GM12891 (cell line): ENCODE measurements at regions not wholly inside any gene's neighbourhood (a gene's known extent, or its start where the extent isn't known, plus 50 kb on each side); places are given as distances from the start of the nearest gene placed in this dataset.

Source experiments
- DNase-seq: peaks from one replicate; pipeline ENCODE4 v3.0.0; 2011; ENCODE audit warnings: low spot score; ENCODE audit not compliant: insufficient read length
- FAIRE-seq: peaks from 2 replicates; lab custom pipeline; 2011; peaks lifted over from hg19 to GRCh38; lab: Jason Lieb, UNC
- PAX5 ChIP-seq: IDR thresholded peaks from 2 replicates; pipeline ENCODE4 v1.6.1; 2011; ENCODE audit warnings: low read length, moderate library complexity, mild to moderate bottlenecking; ENCODE audit not compliant: insufficient read depth, severe bottlenecking
- POLR2A ChIP-seq: IDR thresholded peaks from 2 replicates; pipeline ENCODE4 v1.6.1; 2011; ENCODE audit warnings: low read depth, low read length, control low read depth
- POLR2AphosphoS5 ChIP-seq: IDR thresholded peaks from 2 replicates; pipeline ENCODE4 v1.6.1; 2011; ENCODE audit warnings: low read depth, low read length, control low read depth
- POU2F2 ChIP-seq: IDR thresholded peaks from 2 replicates; pipeline ENCODE4 v1.6.1; 2011; ENCODE audit warnings: low read depth, mild to moderate bottlenecking, control low read depth, low read length, moderate library complexity
- SPI1 ChIP-seq: IDR thresholded peaks from 2 replicates; pipeline ENCODE4 v1.6.1; 2011; ENCODE audit warnings: low read depth, low read length, control low read depth
- TAF1 ChIP-seq: IDR thresholded peaks from 2 replicates; pipeline ENCODE4 v1.6.1; 2011; ENCODE audit warnings: low read depth, low read length, control low read depth

- FAIRE-seq (no peak), DNase-seq (no peak)
- no peak for TF ChIP-seq PAX5
- no peak for TF ChIP-seq TAF1
- TF ChIP-seq POLR2A, result no peak
- TF ChIP-seq POLR2AphosphoS5, result no peak
- TF ChIP-seq POU2F2, result no peak
- no peak for TF ChIP-seq SPI1
These were observed 141.1 kb downstream of the TLR5 start for GRCh38 chr1:223001653-223002634.

- TF ChIP-seq TAF1, result no peak
- TF ChIP-seq POU2F2, result no peak
- no peak for TF ChIP-seq SPI1
- no peak for TF ChIP-seq POLR2A
- TF ChIP-seq PAX5, result no peak
- TF ChIP-seq POLR2AphosphoS5, result no peak
- FAIRE-seq (no peak), DNase-seq (no peak)
These were observed 139.5 kb downstream of the TLR5 start for GRCh38 chr1:223003549-223003948.

- FAIRE-seq (no peak), DNase-seq (no peak)
- TF ChIP-seq PAX5 (no peak), POLR2A (no peak), TAF1 (no peak), POLR2AphosphoS5 (no peak), POU2F2 (no peak), SPI1 (no peak)
These were observed 136.7 kb downstream of the TLR5 start for GRCh38 chr1:223006371-223006770.

- no peak for DNase-seq
- no peak for FAIRE-seq
- no peak for TF ChIP-seq PAX5
- no peak for TF ChIP-seq POLR2A
- TF ChIP-seq SPI1, result no peak
- no peak for TF ChIP-seq POU2F2
- TF ChIP-seq POLR2AphosphoS5, result no peak
- no peak for TF ChIP-seq TAF1
These were observed 136.0 kb downstream of the TLR5 start for GRCh38 chr1:223006917-223007648.

- DNase-seq, result no peak
- FAIRE-seq, result no peak
- no peak for TF ChIP-seq POU2F2
- TF ChIP-seq TAF1, result no peak
- TF ChIP-seq PAX5, result no peak
- no peak for TF ChIP-seq POLR2A
- no peak for TF ChIP-seq SPI1
- TF ChIP-seq POLR2AphosphoS5, result no peak
These were observed 135.1 kb downstream of the TLR5 start for GRCh38 chr1:223007935-223008334.

- DNase-seq (no peak), FAIRE-seq (no peak)
- TF ChIP-seq POLR2A, result no peak
- no peak for TF ChIP-seq SPI1
- no peak for TF ChIP-seq POLR2AphosphoS5
- no peak for TF ChIP-seq PAX5
- no peak for TF ChIP-seq TAF1
- no peak for TF ChIP-seq POU2F2
These were observed 134.2 kb downstream of the TLR5 start for GRCh38 chr1:223008808-223009207.

- TF ChIP-seq POU2F2, result no peak
- no peak for TF ChIP-seq TAF1
- FAIRE-seq (no peak), DNase-seq (no peak)
These were observed 133.6 kb downstream of the TLR5 start for GRCh38 chr1:223009406-223009805.

GRCh38 chr1:223010582-223011504, 132.2 kb downstream of the TLR5 start:
- FAIRE-seq, result no peak
- DNase-seq, result no peak
- TF ChIP-seq PAX5, result no peak
- TF ChIP-seq SPI1, result no peak
- no peak for TF ChIP-seq POLR2AphosphoS5
- TF ChIP-seq POLR2A, result no peak
- no peak for TF ChIP-seq TAF1
- no peak for TF ChIP-seq POU2F2

- DNase-seq (no peak), FAIRE-seq (no peak)
- TF ChIP-seq POU2F2 (no peak), SPI1 (no peak)
These were observed 131.6 kb downstream of the TLR5 start for GRCh38 chr1:223011505-223011856.
